Muscle layer of colon (tissue), 2 donors: ENCODE measurements at regions not wholly inside any gene's neighbourhood (a gene's known extent, or its start where the extent isn't known, plus 50 kb on each side); places are given as distances from the start of the nearest gene placed in this dataset.

Source experiments
- H3K27ac ChIP-seq: one replicate; pipeline ENCODE4 v1.7.0; 2013; ENCODE audit warnings: low read depth, mild to moderate bottlenecking, low read length, moderate library complexity
- H3K27me3 ChIP-seq, 2 donors: one replicate each; pipeline ENCODE4 v1.7.0; 2013; ENCODE audit warnings: low read length in 2 of 2, mild to moderate bottlenecking in 2 of 2; ENCODE audit not compliant: insufficient read depth in 2 of 2, control insufficient read depth in 1 of 2
- H3K36me3 ChIP-seq: one replicate; pipeline ENCODE4 v1.7.0; 2013; ENCODE audit warnings: mild to moderate bottlenecking, low read length; ENCODE audit not compliant: insufficient read depth
- H3K4me1 ChIP-seq: one replicate; pipeline ENCODE4 v1.7.0; 2013; ENCODE audit warnings: mild to moderate bottlenecking, low read length; ENCODE audit not compliant: insufficient read depth
- H3K4me3 ChIP-seq, 2 donors: one replicate each; pipeline ENCODE4 v1.7.0; 2013; ENCODE audit warnings: low read length in 2 of 2, low read depth in 1 of 2, mild to moderate bottlenecking in 1 of 2, moderate library complexity in 1 of 2
- H3K9ac ChIP-seq: one replicate; pipeline ENCODE4 v1.7.0; 2013; ENCODE audit warnings: low read length
- H3K9me3 ChIP-seq: one replicate; pipeline ENCODE4 v1.7.0; 2013; ENCODE audit warnings: mild to moderate bottlenecking, low read length
- donor health status: abdominal sarcoma.
- donor health status: Adenocarcinoma of cecum.

- H3K4me3 ChIP-seq: no peak overlapping the region
- H3K36me3 ChIP-seq: no peaks in the 10 kb centered on the region
- H3K9ac ChIP-seq: no peak overlapping the region
- H3K4me1 ChIP-seq: no peaks in the 10 kb centered on the region
- peaks cover 0 to 10% of the 10 kb centered on the region in 2 donors for H3K27me3 ChIP-seq
- no peak overlapping the region for H3K27ac ChIP-seq
- no peaks in the 10 kb centered on the region for H3K9me3 ChIP-seq
Measured at GRCh38 chr1:38686167-38686926, 173.2 kb downstream of the RRAGC start.

- Histone ChIP-seq H3K27me3 (peaks cover 0 to 8% of the 10 kb centered on the region in 2 donors), H3K27ac (no peak overlapping the region), H3K9me3 (no peaks in the 10 kb centered on the region)
Measured at GRCh38 chr1:38685388-38685787, 174.2 kb downstream of the RRAGC start.

GRCh38 chr1:38680801-38681510 lies 178.6 kb downstream of the RRAGC start:
- Histone ChIP-seq H3K27ac (no peak overlapping the region), H3K4me3 (no peak overlapping the region), H3K4me1 (no peaks in the 10 kb centered on the region), H3K9me3 (no peaks in the 10 kb centered on the region), H3K27me3 (peaks cover 0 to 7% of the 10 kb centered on the region in 2 donors), H3K36me3 (no peaks in the 10 kb centered on the region), H3K9ac (no peak overlapping the region)

More at GRCh38 chr1:38685388-38685787, 174.2 kb downstream of the RRAGC start:
- Histone ChIP-seq H3K36me3 (no peaks in the 10 kb centered on the region), H3K4me1 (no peaks in the 10 kb centered on the region), H3K4me3 (no peak overlapping the region), H3K9ac (no peak overlapping the region)

GRCh38 chr1:38677756-38678155 lies 181.8 kb downstream of the RRAGC start:
- no peak overlapping the region for H3K9ac ChIP-seq
- no peak overlapping the region for H3K4me3 ChIP-seq
- no peaks in the 10 kb centered on the region for H3K27me3 ChIP-seq
- no peak overlapping the region for H3K27ac ChIP-seq
- no peaks in the 10 kb centered on the region for H3K4me1 ChIP-seq
- H3K9me3 ChIP-seq: no peaks in the 10 kb centered on the region
- H3K36me3 ChIP-seq: no peaks in the 10 kb centered on the region

- H3K4me1 ChIP-seq: no peaks in the 10 kb centered on the region
- no peaks in the 10 kb centered on the region for H3K9me3 ChIP-seq
- no peak overlapping the region for H3K4me3 ChIP-seq
- H3K36me3 ChIP-seq: no peaks in the 10 kb centered on the region
- H3K27ac ChIP-seq: no peak overlapping the region
- no peak overlapping the region for H3K9ac ChIP-seq
- no peaks in the 10 kb centered on the region for H3K27me3 ChIP-seq
Measured at GRCh38 chr1:38677311-38677710, 182.3 kb downstream of the RRAGC start.

DNA sequence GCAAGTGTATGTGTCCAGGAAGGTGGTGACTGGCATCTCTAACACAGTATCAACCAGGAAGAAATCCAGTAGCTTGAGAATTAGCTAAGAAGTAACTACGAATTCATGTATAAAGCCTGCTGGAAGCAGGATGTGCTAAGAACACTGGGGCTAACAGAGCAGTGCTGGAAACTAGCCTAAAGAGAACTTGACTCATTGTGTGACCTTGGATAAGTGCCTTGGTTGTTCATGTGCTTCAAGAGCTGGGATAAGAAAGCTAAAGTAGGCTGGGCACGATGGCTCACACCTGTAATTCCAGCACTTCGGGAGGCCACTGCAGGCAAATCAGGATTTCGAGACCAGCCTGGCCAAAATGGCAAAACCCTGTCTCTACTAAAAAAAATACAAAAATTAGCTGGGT lies 186.9 kb downstream of the RRAGC start:
- Histone ChIP-seq H3K27me3 (no peaks in the 10 kb centered on the region), H3K4me3 (no peak overlapping the region), H3K9me3 (no peaks in the 10 kb centered on the region), H3K4me1 (no peaks in the 10 kb centered on the region), H3K27ac (no peak overlapping the region), H3K9ac (no peak overlapping the region), H3K36me3 (no peaks in the 10 kb centered on the region)

GRCh38 chr1:38671221-38671620 lies 188.4 kb downstream of the RRAGC start:
- H3K9ac ChIP-seq: no peak overlapping the region
- H3K4me3 ChIP-seq: no peak overlapping the region
- H3K27ac ChIP-seq: no peak overlapping the region
- no peaks in the 10 kb centered on the region for H3K4me1 ChIP-seq
- no peaks in the 10 kb centered on the region for H3K36me3 ChIP-seq
- no peaks in the 10 kb centered on the region for H3K27me3 ChIP-seq
- H3K9me3 ChIP-seq: no peaks in the 10 kb centered on the region

DNA sequence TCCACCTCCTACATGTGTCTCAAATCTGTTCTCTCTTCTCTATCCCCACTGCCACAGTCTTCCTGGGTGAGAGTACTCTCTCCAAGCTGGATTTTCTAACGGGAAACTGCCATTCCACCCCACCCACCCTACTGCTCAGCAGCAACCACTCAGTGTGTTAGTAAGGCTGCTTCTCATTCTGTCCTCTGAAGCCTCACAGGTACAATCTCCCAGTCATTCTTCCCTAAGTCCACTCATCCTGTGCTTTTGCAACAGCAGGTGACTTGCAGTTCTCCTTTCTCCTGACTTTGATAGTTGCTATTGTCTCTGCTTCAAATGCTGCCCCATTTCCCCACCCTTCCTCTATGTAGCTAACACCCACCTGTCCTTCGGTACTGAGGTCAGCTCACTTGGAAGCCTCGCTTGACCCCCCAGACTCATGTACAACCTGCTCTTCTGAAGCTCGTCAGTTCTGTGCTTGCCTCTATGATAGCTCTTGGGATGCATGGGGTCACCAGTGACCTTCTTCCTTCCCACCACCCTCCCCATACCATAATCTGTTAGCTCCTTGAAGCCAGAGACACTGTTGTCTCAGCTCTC lies 188.9 kb downstream of the RRAGC start:
- Histone ChIP-seq H3K4me3 (no peak overlapping the region), H3K27me3 (no peaks in the 10 kb centered on the region)

GRCh38 chr1:38667626-38668025 lies 191.9 kb downstream of the RRAGC start:
- Histone ChIP-seq H3K27ac (no peak overlapping the region), H3K4me3 (no peak overlapping the region), H3K9me3 (no peaks in the 10 kb centered on the region), H3K36me3 (no peaks in the 10 kb centered on the region), H3K4me1 (no peaks in the 10 kb centered on the region), H3K27me3 (no peaks in the 10 kb centered on the region), H3K9ac (no peak overlapping the region)

More for the DNA sequence above, 188.9 kb downstream of the RRAGC start:
- Histone ChIP-seq H3K36me3 (no peaks in the 10 kb centered on the region), H3K4me1 (no peaks in the 10 kb centered on the region), H3K9ac (no peak overlapping the region), H3K9me3 (no peaks in the 10 kb centered on the region), H3K27ac (no peak overlapping the region)

DNA sequence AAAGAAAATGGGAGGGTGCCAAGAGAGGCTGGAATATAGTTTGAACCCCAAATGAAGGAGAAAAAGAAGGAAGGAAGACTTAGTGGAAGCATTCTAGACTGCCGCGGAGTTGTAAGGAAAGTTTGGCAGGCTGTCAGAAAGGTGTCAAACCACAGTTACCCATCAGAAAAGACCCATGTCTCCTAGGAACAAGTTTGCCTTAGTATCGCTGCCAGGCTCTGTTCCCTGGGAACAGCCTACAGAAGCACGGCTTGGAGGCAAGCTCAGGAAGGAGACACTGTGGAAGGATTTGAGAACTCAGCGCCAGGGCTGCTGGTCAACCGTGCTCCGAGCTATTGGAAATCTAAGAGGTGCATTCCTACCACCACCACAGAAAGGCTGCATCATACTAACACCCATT lies 197.4 kb downstream of the RRAGC start:
- Histone ChIP-seq H3K4me3 (no peak overlapping the region), H3K9ac (no peak overlapping the region), H3K9me3 (no peaks in the 10 kb centered on the region), H3K27me3 (no peaks in the 10 kb centered on the region), H3K27ac (no peak overlapping the region), H3K36me3 (no peaks in the 10 kb centered on the region), H3K4me1 (no peaks in the 10 kb centered on the region)

- H3K4me3 ChIP-seq: no peak overlapping the region
Measured at GRCh38 chr1:38658883-38659282, 200.7 kb downstream of the RRAGC start.

More at GRCh38 chr1:38658883-38659282, 200.7 kb downstream of the RRAGC start:
- H3K27me3 ChIP-seq: no peaks in the 10 kb centered on the region
- no peaks in the 10 kb centered on the region for H3K36me3 ChIP-seq
- H3K9ac ChIP-seq: no peak overlapping the region
- H3K27ac ChIP-seq: no peak overlapping the region
- no peaks in the 10 kb centered on the region for H3K9me3 ChIP-seq
- H3K4me1 ChIP-seq: no peaks in the 10 kb centered on the region
